ENCODE measurements at regions not wholly inside any gene's neighbourhood (a gene's known extent, or its start where the extent isn't known, plus 50 kb on each side); places are given as distances from the start of the nearest gene placed in this dataset.

DNA sequence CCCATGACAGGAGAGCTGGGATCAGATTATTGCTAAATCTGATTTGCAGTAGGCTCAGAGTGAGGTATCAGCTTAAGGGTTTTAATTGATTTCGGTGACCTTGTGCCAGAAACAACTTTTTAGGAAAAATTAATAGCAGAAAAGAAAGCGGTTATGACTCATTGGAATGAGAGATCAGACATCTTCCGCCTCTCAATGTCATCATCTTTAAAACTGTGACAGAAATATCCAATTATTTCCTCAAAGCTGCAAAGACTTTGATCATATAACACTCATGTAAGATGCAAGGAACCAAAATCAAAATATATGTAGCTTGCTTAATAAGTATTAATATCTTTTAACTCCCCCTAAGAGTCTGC is 190.1 kb upstream of the FOXF1 start:
- Histone ChIP-seq H3K4me3 (replicated peaks in 1 of 3; ENCODE audit: insufficient read depth in 1 of 3, low read depth in 1 of 3, low read length in 3 of 3) (no peak overlapping the region), H4K20me1 (replicated peaks; ENCODE audit: control insufficient read depth, extremely low read depth, insufficient read depth, low read length) (no peaks in the 10 kb centered on the region), H3K9me1 (replicated peaks; ENCODE audit: control insufficient read depth, extremely low read depth, insufficient read depth, low read length) (no peaks in the 10 kb centered on the region), H3K36me3 (ENCODE audit: control insufficient read depth in 2 of 2, extremely low read depth in 1 of 2, insufficient read depth in 2 of 2, low read length in 2 of 2) (no peaks in the 10 kb centered on the region), H3K4me2 (ENCODE audit: insufficient read depth, low read length) (no peak overlapping the region), H3K4me1 (ENCODE audit: control insufficient read depth, extremely low read depth, insufficient read depth, low read length) (no peaks in the 10 kb centered on the region), H3K27ac (ENCODE audit: insufficient read depth, low read depth, low read length) (no peak overlapping the region), H2AFZ (ENCODE audit: low read depth, low read length) (no peak overlapping the region), H3K79me2 (ENCODE audit: control insufficient read depth, insufficient read depth, low read length) (no peaks in the 10 kb centered on the region), H3K9me3 (replicated peaks; ENCODE audit: control insufficient read depth, insufficient read depth, low read length) (no peaks in the 10 kb centered on the region), H3K9ac (replicated peaks; ENCODE audit: extremely low read depth, insufficient read depth, low read length) (no peak overlapping the region), H3K27me3 (ENCODE audit: control insufficient read depth in 2 of 2, insufficient read depth in 2 of 2, low read length in 2 of 2) (peaks cover 0 to 5% of the 10 kb centered on the region in 2 experiments)
- intact Hi-C loops (cut with micrococcal nuclease): no loop called here
- FAIRE-seq: no peak
- dilution Hi-C loops (cut with MboI; ENCODE audit: extremely low pct_ligation_motif_present, low sequenced_read_pairs): no loop called here
- ChIA-PET POLR2A (no interaction called here), CTCF (interaction anchor here (1.2 to 2.0 kb wide), 3 partner anchors 9 to 198 kb away, joined by 3 to 10 read pairs (median 5); no protein-coding TSS in a partner anchor)
- TF ChIP-seq POLR2AphosphoS5 (IDR thresholded peaks at IDR 0.05; ENCODE audit: insufficient read depth, low read depth, low read length): no peak
- TF ChIP-seq MYC (IDR thresholded peaks at IDR 0.05; ENCODE audit: low read depth, low read length): no peak
- TF ChIP-seq POLR2A (IDR thresholded peaks at IDR 0.05; ENCODE audit: low read depth, low read length): no peak
- TF ChIP-seq EZH2 (IDR thresholded peaks at IDR 0.05; ENCODE audit: borderline replicate concordance, low read depth, low read length, severe bottlenecking): no peak
- TF ChIP-seq FOS (IDR thresholded peaks at IDR 0.05; ENCODE audit: borderline replicate concordance, insufficient read depth, low read length): no peak
- TF ChIP-seq JUN (IDR thresholded peaks at IDR 0.05; ENCODE audit: borderline replicate concordance, insufficient read depth, insufficient read length, low read depth): no peak
- TF ChIP-seq, protein P1, sequence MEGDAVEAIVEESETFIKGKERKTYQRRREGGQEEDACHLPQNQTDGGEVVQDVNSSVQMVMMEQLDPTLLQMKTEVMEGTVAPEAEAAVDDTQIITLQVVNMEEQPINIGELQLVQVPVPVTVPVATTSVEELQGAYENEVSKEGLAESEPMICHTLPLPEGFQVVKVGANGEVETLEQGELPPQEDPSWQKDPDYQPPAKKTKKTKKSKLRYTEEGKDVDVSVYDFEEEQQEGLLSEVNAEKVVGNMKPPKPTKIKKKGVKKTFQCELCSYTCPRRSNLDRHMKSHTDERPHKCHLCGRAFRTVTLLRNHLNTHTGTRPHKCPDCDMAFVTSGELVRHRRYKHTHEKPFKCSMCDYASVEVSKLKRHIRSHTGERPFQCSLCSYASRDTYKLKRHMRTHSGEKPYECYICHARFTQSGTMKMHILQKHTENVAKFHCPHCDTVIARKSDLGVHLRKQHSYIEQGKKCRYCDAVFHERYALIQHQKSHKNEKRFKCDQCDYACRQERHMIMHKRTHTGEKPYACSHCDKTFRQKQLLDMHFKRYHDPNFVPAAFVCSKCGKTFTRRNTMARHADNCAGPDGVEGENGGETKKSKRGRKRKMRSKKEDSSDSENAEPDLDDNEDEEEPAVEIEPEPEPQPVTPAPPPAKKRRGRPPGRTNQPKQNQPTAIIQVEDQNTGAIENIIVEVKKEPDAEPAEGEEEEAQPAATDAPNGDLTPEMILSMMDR (IDR thresholded peaks at IDR 0.05; ENCODE audit: extremely low read depth in 1 of 2, insufficient read depth in 1 of 2, low read depth in 1 of 2, low read length in 2 of 2): no peak
- TF ChIP-seq, protein P2, sequence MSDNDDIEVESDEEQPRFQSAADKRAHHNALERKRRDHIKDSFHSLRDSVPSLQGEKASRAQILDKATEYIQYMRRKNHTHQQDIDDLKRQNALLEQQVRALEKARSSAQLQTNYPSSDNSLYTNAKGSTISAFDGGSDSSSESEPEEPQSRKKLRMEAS (IDR thresholded peaks at IDR 0.05; ENCODE audit: insufficient read depth, insufficient read length): no peak
- no peak for TF ChIP-seq GATA2 (IDR thresholded peaks at IDR 0.05; ENCODE audit: insufficient read depth, insufficient read length, low read depth, low read length)
- BruUV-seq (replicated peaks): no TSS peak
- no peak for DNase-seq (ENCODE audit: low read depth, low spot score)

All from endothelial cell of umbilical vein (primary cell).